HG02759 (cell line): ENCODE measurements at regions not wholly inside any gene's neighbourhood (a gene's known extent, or its start where the extent isn't known, plus 50 kb on each side); places are given as distances from the start of the nearest gene placed in this dataset.
"Not testable (repeated sequence)": the region's sequence is repeated elsewhere in the genome, so short reads cannot be mapped to it uniquely, and the experiment has no call there.

Experiments used
- ATAC-seq: cut with Tn5 transposase; IDR thresholded peaks from one replicate; pipeline ENCODE4 v1.9.1; 2021; ENCODE audit warnings: mild to moderate bottlenecking, moderate library complexity; ENCODE audit not compliant: unreplicated experiment

DNA sequence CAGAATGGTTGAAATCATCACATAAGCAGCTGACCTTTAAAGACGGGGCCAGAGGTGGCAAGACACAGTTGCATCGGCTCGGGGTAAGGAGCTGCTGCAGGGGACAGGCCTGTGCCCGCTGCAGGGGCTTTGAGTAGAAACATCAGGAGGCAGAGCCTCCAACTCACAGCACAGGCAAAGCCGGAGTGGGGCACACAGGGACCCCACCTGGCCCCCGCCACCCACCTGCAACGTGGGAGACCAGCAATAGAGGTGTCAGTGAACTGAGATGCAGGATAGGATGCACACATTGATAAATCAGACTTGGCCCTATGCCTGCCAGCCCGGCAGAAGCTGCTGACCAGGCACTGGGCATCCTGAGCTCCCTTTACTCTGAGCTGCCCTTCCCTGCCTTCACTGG, 257.2 kb downstream of the NPHP4 start:
- ATAC-seq, result no peak

DNA sequence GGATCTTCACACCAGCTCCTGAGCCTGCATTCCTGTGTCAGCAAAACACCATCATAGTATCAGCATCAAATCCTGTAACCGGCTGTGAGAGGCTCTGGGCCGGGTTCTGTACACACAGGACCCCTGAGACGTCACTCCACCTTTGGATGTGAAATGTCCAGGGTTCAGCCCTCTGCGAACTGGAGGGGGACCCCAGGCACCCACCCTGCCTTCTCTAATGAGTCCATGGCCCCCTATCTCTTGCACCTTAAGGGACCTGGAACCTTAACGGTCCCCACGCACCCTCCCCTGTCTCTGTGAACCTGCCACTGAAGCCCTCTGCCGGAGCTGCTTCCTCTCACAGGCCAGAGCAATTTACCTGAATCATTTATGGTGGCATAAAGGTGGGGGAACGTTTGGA, 257.8 kb downstream of the NPHP4 start:
- no peak for ATAC-seq

DNA sequence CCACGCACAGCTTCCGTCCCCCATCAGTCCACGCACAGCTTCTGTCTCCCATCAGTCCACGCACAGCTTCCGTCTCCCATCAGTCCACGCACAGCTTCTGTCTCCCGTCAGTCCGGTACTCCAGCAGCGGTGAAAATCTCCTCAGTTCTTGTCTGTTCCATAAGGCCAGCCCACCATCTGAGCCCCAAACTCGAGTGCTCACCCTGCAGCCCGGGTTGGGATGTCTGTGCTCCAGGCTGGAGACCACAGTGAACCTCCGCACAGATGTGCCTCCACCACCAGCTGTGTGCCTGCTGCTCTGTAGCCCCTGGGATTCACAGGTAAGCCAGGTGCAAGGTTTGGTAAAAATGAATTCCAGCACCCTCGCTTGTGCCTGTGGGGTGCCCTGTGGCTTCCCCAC, 258.6 kb downstream of the NPHP4 start:
- no peak for ATAC-seq

GRCh38 chr1:5731110-5731423, 261.2 kb downstream of the NPHP4 start:
- no peak for ATAC-seq

GRCh38 chr1:5730272-5731109, 261.7 kb downstream of the NPHP4 start:
- ATAC-seq, result no peak

DNA sequence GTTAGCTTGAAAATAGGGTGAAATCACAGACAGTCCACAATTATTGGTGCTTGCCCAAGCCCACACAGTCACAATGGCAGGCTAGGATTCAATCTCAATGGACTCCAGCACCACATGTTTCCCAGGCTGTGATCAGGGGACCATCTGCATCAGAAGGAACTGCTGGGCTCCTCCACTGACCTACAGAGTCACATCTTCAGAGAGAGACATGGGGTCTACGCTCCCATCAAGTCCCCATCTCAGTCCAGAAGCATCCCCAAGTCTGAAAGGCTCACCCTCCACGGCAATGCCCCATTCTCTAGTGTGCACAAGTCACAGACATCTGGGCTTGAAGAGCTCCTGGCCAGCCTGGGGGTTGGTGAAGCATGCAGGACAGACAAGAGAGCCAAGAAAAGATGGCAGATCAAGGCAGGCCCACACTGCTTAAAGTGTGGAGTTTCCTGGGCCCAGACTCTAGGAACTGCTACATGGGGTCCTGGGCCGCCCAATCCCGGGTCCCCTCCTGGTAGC, 262.5 kb downstream of the NPHP4 start:
- ATAC-seq, result no peak

DNA sequence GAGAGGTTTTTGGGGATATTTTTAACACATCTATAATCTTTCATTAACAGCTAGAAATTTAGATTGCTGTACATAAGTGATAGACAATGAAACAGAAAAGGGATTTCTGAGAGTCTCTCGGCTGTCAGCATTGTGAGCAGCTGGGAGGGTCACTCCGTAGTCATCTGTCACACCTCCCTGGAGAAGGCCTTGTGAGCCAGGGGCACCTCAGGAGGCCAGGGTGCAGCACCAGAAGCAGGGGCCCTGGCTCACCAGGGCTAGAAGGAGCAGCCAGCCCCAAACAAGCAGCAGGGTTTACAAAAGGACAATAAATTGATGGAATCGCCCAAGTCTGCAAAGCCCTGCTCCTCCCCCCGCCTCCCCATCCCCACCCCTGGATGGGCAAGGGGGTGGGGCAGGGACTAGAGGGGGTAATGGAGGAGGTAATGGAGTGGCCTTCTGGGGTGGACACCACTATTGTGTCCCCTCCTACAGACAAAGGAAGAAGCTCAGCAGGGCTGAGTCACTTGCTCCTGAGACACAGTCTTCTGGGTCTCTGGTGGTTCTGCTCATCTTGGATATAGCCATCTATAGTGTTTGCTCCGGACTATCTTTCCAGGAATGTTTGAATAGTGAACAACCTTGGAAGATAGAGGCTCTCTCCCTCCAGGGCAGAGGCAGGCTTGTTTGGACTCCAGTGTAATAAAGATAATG, 263.4 kb downstream of the NPHP4 start:
- no peak for ATAC-seq

GRCh38 chr1:5727871-5728643, 264.2 kb downstream of the NPHP4 start:
- ATAC-seq, result no peak

GRCh38 chr1:5727191-5727590, 265.0 kb downstream of the NPHP4 start:
- ATAC-seq, result no peak

DNA sequence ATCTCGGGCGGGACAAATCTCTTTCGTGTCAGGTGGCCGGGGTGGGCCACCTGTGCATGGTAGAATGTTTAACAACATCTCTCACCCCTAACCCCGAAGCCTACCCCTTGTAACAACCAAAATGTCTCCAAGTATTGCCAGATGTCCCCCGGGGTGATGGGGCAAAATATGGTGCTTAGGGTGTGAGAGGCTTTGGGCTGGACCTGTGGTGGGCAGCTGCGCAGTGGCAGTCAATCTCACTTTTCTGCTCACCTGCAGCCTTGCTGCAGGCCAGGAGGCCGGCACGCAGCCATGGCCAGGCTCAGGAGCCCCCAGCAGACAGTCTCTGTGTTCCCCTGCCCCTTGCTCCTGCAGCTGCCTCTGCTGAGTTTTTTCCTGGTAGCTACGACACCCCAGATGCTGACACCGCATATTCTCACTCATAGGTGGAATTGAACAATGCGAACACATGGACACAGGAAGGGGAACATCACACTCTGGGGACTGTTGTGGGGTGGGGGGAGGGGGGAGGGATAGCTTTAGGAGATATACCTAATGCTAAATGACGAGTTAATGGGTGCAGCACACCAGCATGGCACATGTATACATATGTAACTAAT, 265.5 kb downstream of the NPHP4 start:
- not testable (repeated sequence) for ATAC-seq

DNA sequence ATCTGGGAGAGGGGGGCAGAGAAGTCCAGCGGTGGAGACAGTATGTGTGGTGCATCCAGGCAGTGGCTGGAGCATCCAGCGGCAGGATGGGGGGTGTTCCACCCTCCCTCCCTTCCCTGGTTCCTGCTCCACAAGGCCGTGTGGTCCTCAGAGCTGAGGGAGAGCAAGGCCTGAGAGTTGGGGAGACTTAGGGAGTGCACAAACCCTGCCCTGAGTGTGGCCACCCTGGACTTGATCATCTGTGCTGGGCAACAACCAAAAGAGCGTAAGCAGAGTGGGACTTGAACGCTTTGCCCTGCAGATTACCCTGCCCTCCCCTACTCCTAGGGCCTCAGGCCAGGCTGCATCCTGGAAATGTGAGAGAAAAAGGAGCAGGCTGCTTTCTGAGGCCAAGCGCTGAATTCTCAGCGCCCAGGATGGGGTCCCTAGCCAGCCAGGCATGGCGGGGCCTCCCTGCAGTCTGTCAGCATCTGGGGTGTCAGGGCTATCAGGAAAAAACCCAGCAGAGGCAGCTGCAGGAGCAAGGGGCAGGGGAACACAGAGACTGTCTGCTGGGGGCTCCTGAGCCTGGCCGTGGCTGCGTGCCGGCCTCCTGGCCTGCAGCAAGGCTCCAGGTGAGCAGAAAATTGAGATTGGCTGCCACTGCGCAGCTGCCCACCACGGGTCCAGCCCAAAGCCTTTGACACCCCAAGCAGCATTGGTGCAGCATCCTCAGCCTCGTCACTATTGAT, 266.2 kb downstream of the NPHP4 start:
- no peak for ATAC-seq

- ATAC-seq, result no peak
Observed at GRCh38 chr1:5725406-5725805, 266.8 kb downstream of the NPHP4 start.

DNA sequence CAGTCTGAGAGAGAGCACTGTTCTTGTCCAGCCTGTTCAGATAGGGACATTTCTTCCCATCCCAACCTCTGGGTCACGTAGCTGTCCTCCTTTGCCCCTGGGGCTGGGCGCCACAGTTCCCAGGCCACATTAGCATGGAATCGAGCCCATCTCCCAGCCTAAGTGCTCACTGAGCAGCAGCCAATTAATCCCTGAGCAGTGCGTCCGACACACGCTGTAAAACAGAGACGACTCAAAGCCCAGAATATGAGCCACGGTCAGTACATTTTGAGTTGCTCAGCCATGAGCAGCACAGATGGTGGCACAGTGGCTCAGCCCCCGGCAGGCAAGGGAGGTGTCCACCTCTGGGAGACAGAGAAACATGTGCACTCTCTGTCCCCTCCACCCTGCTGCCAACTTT, 267.4 kb downstream of the NPHP4 start:
- ATAC-seq, result no peak

- ATAC-seq, result no peak
Observed at GRCh38 chr1:5722635-5723164, 269.5 kb downstream of the NPHP4 start.

GRCh38 chr1:5721634-5722215, 270.5 kb downstream of the NPHP4 start:
- ATAC-seq, result no peak

GRCh38 chr1:5720936-5721335, 271.3 kb downstream of the NPHP4 start:
- ATAC-seq, result no peak

GRCh38 chr1:5720484-5720883, 271.7 kb downstream of the NPHP4 start:
- no peak for ATAC-seq

- ATAC-seq, result no peak
Observed at GRCh38 chr1:5720045-5720444, 272.2 kb downstream of the NPHP4 start.

GRCh38 chr1:5718831-5719632, 273.2 kb downstream of the NPHP4 start:
- ATAC-seq, result no peak
